ENCODE measurements at regions not wholly inside any gene's neighbourhood (a gene's known extent, or its start where the extent isn't known, plus 50 kb on each side); places are given as distances from the start of the nearest gene placed in this dataset.
A peak's percentile ranks its signal among the peaks of the same experiment; 100 is the strongest.

DNA sequence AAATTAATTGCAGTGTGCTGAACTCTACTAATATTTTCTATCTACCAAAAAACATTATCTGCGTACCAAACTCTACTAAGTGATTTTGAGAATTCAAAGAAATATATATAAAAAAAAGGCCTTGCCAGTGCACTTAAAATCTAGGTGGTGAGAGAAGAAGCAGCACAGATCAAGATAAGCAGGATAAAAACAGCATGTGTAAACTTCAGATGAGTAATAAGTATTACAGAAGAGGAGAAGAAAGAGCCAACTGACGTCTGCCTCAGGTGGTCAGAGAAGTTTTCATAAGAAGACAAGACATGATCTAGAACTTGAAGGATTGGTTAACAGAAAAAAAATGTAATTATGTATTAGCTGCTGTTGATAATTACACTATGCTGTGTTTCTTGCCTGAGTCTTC, 166.4 kb downstream of the DUSP6 start:
- no peak for DNase-seq
- Histone ChIP-seq H3K4me3 (ENCODE audit: low read depth, low read length) (no peak overlapping the region), H3K9me3 (0 out of 2 replicates have a peak, but pooled peaks cover 2% of the 10 kb centered on the region), H3K36me3 (no peaks in the 10 kb centered on the region), H3K4me1 (no peaks in the 10 kb centered on the region), H3K27me3 (no peaks in the 10 kb centered on the region)
- TF ChIP-seq, protein P1, sequence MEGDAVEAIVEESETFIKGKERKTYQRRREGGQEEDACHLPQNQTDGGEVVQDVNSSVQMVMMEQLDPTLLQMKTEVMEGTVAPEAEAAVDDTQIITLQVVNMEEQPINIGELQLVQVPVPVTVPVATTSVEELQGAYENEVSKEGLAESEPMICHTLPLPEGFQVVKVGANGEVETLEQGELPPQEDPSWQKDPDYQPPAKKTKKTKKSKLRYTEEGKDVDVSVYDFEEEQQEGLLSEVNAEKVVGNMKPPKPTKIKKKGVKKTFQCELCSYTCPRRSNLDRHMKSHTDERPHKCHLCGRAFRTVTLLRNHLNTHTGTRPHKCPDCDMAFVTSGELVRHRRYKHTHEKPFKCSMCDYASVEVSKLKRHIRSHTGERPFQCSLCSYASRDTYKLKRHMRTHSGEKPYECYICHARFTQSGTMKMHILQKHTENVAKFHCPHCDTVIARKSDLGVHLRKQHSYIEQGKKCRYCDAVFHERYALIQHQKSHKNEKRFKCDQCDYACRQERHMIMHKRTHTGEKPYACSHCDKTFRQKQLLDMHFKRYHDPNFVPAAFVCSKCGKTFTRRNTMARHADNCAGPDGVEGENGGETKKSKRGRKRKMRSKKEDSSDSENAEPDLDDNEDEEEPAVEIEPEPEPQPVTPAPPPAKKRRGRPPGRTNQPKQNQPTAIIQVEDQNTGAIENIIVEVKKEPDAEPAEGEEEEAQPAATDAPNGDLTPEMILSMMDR (IDR thresholded peaks at IDR 0.05; ENCODE audit: low read depth, low read length): no peak

- H3K4me3 ChIP-seq (ENCODE audit: low read depth, low read length): no peak overlapping the region
- no peaks in the 10 kb centered on the region for H3K36me3 ChIP-seq
- no peaks in the 10 kb centered on the region for H3K27me3 ChIP-seq
- H3K4me1 ChIP-seq: no peaks in the 10 kb centered on the region
- no peak for DNase-seq
- H3K9me3 ChIP-seq: 0 out of 2 replicates have a peak, but pooled peaks cover 2% of the 10 kb centered on the region
- TF ChIP-seq, protein P1 (IDR thresholded peaks at IDR 0.05; ENCODE audit: low read depth, low read length): no peak
Measured at GRCh38 chr12:89185181-89185580, 167.1 kb downstream of the DUSP6 start.

GRCh38 chr12:89183985-89184435, 168.3 kb downstream of the DUSP6 start:
- DNase-seq: no peak
- Histone ChIP-seq H3K9me3 (no peaks in the 10 kb centered on the region), H3K4me3 (ENCODE audit: low read depth, low read length) (no peak overlapping the region), H3K4me1 (no peaks in the 10 kb centered on the region), H3K36me3 (no peaks in the 10 kb centered on the region), H3K27me3 (no peaks in the 10 kb centered on the region)
- TF ChIP-seq, protein P1 (IDR thresholded peaks at IDR 0.05; ENCODE audit: low read depth, low read length): no peak

- TF ChIP-seq, protein P1 (IDR thresholded peaks at IDR 0.05; ENCODE audit: low read depth, low read length): no peak
- Histone ChIP-seq H3K36me3 (no peaks in the 10 kb centered on the region), H3K27me3 (no peaks in the 10 kb centered on the region), H3K4me1 (no peaks in the 10 kb centered on the region), H3K9me3 (no peaks in the 10 kb centered on the region), H3K4me3 (ENCODE audit: low read depth, low read length) (no peak overlapping the region)
- DNase-seq: no peak
Measured at GRCh38 chr12:89181271-89181920, 170.9 kb downstream of the DUSP6 start.

- no peak overlapping the region for H3K4me3 ChIP-seq (ENCODE audit: low read depth, low read length)
- H3K27me3 ChIP-seq: no peaks in the 10 kb centered on the region
- DNase-seq: no peak
- TF ChIP-seq, protein P1 (IDR thresholded peaks at IDR 0.05; ENCODE audit: low read depth, low read length): no peak
- no peaks in the 10 kb centered on the region for H3K4me1 ChIP-seq
- H3K9me3 ChIP-seq: no peaks in the 10 kb centered on the region
- no peaks in the 10 kb centered on the region for H3K36me3 ChIP-seq
Measured at GRCh38 chr12:89180496-89180895, 171.8 kb downstream of the DUSP6 start.

GRCh38 chr12:89179983-89180382, 172.3 kb downstream of the DUSP6 start:
- no peaks in the 10 kb centered on the region for H3K4me1 ChIP-seq
- peak; percentile 10 for DNase-seq
- H3K27me3 ChIP-seq: no peaks in the 10 kb centered on the region
- no peaks in the 10 kb centered on the region for H3K9me3 ChIP-seq
- H3K4me3 ChIP-seq (ENCODE audit: low read depth, low read length): no peak overlapping the region
- no peaks in the 10 kb centered on the region for H3K36me3 ChIP-seq
- TF ChIP-seq, protein P1 (IDR thresholded peaks at IDR 0.05; ENCODE audit: low read depth, low read length): no peak
